Cardiac muscle cell (in vitro differentiated cells and primary cell): ENCODE measurements at regions not wholly inside any gene's neighbourhood (a gene's known extent, or its start where the extent isn't known, plus 50 kb on each side); places are given as distances from the start of the nearest gene placed in this dataset.
"Not testable (repeated sequence)": the region's sequence is repeated elsewhere in the genome, so short reads cannot be mapped to it uniquely, and the experiment has no call there.

Source experiments
- DNase-seq, 2 donors: peaks; one replicate each; pipeline versions ENCODE4 v3.0.0 to v3.0.0-alpha.2; 2010 to 2017; ENCODE audit warnings: low read depth in 1 of 2, low spot score in 1 of 2
- H3K27ac ChIP-seq: fragments of 200-600 bp; sonication (generic); 2 replicates; pipeline ENCODE4 v1.5.1; 2016
- H3K27me3 ChIP-seq: fragments of 200-600 bp; sonication (generic); 2 replicates; pipeline ENCODE4 v1.6.0; 2016; ENCODE audit warnings: control low read depth
- H3K36me3 ChIP-seq: fragments of 200-600 bp; sonication (generic); 2 replicates; pipeline ENCODE4 v1.5.1; 2016; ENCODE audit warnings: control low read depth
- H3K4me1 ChIP-seq: fragments of 200-600 bp; sonication (generic); 2 replicates; pipeline ENCODE4 v1.8.1; 2017; ENCODE audit warnings: low read depth, mild to moderate bottlenecking, mixed run types
- H3K4me3 ChIP-seq: fragments of 200-600 bp; sonication (generic); 2 replicates; pipeline ENCODE4 v1.5.1; 2016; ENCODE audit warnings: mild to moderate bottlenecking
- H3K9me3 ChIP-seq: fragments of 200-600 bp; sonication (generic); 2 replicates; pipeline ENCODE4 v1.5.1; 2017; ENCODE audit warnings: low read depth, mild to moderate bottlenecking, control low read depth
- TF ChIP-seq, protein P1 (sequence below): IDR thresholded peaks from 2 replicates; pipeline ENCODE4 v1.5.1; 2012; ENCODE audit warnings: low read depth, mild to moderate bottlenecking, low read length

DNA sequence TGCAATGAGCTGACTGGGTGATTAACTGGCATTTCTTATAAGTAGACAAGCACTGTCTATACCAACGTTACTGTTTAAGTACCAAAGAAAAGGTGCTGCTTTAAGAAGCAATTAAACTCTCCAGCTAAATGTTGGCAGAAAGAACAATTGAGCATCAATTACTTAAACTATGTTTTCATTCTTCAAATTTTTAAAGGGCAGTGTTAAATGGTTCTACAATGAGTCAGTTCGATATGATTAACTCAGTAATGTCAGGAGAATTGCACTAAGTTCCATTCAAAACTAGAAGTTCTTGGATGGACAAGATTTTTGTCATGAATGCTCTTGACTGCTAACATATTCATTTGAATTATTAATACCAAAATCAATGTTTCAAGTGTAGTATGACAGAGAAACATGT is 593.7 kb downstream of the DNAH5 start:
- Histone ChIP-seq H3K27ac (no peak overlapping the region), H3K4me3 (no peak overlapping the region), H3K27me3 (no peaks in the 10 kb centered on the region), H3K36me3 (no peaks in the 10 kb centered on the region), H3K4me1 (no peaks in the 10 kb centered on the region), H3K9me3 (no peaks in the 10 kb centered on the region)
- DNase-seq: no peak
- TF ChIP-seq, protein P1, sequence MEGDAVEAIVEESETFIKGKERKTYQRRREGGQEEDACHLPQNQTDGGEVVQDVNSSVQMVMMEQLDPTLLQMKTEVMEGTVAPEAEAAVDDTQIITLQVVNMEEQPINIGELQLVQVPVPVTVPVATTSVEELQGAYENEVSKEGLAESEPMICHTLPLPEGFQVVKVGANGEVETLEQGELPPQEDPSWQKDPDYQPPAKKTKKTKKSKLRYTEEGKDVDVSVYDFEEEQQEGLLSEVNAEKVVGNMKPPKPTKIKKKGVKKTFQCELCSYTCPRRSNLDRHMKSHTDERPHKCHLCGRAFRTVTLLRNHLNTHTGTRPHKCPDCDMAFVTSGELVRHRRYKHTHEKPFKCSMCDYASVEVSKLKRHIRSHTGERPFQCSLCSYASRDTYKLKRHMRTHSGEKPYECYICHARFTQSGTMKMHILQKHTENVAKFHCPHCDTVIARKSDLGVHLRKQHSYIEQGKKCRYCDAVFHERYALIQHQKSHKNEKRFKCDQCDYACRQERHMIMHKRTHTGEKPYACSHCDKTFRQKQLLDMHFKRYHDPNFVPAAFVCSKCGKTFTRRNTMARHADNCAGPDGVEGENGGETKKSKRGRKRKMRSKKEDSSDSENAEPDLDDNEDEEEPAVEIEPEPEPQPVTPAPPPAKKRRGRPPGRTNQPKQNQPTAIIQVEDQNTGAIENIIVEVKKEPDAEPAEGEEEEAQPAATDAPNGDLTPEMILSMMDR: no peak

DNA sequence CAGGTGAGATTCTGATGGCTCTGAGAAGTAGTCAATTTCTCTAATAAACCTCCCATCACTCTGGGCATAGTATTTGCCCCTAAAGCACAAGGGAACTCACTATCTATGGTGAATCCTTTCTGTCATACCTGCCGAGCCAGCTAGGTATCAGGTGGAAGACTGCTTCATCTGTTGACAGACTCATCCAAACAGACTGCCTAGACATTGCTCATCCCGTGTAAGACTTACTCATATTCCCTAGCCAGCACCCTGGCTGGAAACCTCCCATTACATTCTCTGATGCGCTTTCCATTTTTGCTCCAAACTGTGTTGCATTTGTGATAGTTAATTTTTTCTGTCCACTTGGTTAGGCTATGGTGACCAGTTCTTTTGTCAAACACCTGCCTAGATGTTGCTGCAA is 595.9 kb downstream of the DNAH5 start:
- DNase-seq: no peak
- Histone ChIP-seq H3K4me1 (no peaks in the 10 kb centered on the region), H3K9me3 (no peaks in the 10 kb centered on the region), H3K27ac (no peak overlapping the region), H3K36me3 (no peaks in the 10 kb centered on the region), H3K4me3 (no peak overlapping the region), H3K27me3 (no peaks in the 10 kb centered on the region)
- TF ChIP-seq, protein P1: no peak

DNA sequence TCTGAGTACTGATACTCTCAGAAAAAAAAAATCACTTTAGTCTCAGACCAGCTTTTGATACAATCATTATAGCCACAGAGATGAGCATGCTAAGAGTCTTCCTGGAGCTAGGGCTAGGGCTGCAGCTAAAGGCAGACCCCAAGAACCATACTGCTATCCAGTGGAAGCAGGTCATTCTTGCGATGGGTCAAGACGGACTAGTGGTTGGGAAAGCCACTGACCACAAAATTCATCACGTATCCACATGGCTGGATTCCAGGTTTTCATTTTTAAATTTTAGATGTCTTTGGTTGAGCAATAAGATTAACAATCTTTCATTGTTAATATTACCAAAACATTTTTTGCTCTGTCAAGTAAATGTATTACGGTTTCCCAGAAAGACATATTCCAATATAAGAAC is 598.1 kb downstream of the DNAH5 start:
- Histone ChIP-seq H3K36me3 (no peaks in the 10 kb centered on the region), H3K4me1 (no peaks in the 10 kb centered on the region), H3K27me3 (no peaks in the 10 kb centered on the region), H3K4me3 (no peak overlapping the region), H3K27ac (no peak overlapping the region), H3K9me3 (no peaks in the 10 kb centered on the region)
- DNase-seq: no peak
- TF ChIP-seq, protein P1: no peak

DNA sequence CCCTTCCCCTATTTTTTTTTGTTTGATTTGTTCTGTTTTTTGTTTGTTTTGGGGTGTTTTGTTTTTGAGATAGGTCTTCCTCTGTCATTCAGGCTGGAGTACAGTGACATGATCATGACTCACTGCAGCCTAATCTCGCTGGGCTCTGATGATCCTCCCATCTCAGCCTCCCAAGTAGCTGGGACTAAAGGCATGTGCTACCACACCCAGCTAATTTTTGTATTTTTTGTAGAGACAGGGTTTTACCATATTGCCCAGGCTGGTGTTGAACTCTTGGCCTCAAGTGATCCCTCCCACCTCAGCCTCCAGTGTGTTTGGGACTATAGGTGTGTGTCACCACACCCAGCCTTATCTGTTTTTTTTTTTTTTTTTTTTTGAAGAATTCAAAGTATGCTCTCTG is 605.4 kb downstream of the DNAH5 start:
- Histone ChIP-seq H3K27me3 (no peaks in the 10 kb centered on the region), H3K9me3 (no peaks in the 10 kb centered on the region), H3K27ac (no peak overlapping the region), H3K4me3 (no peak overlapping the region), H3K36me3 (no peaks in the 10 kb centered on the region), H3K4me1 (no peaks in the 10 kb centered on the region)
- no peak for DNase-seq
- TF ChIP-seq, protein P1: no peak

DNA sequence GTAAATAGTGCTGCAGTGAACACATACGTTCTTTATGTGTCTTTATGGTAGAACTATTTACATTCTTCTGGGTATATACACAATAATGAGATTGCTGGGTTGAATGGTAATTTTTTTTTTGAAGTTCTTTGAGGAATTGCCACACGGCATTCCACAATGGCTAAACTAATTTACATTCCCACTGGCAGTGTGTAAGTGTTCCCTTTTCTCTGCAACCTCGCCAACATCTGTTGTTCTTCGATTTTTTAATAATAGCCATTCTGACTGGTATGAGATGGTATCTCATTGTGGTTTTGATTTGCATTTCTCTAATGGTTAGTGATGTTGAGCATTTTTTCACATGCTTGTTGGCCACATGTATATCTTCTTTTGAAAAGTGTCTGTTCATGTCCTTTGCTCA is 609.5 kb downstream of the DNAH5 start:
- H3K9me3 ChIP-seq, H3K4me1 ChIP-seq, H3K27ac ChIP-seq, H3K36me3 ChIP-seq, H3K27me3 ChIP-seq, DNase-seq, H3K4me3 ChIP-seq: not testable (repeated sequence)

DNA sequence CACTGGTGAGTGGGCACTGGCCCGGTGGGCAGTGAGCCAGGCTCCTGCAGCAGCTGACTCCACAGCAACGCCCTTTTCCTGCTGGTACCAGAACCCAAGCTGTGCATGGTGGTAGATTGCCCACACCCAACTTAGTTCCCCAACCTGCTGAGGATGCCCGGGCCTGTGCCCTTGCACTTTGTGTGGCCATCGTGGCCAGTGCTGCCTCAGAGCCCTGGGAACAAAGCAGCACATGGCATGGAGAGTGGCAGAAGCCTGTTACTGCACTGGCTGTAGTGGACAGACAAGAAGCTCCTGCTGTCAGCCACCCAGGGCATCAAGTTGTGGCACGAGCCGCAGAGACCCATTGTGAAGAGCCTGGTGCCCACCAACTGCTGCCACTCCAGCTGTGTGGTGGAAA is 612.9 kb downstream of the DNAH5 start:
- H3K9me3 ChIP-seq: no peaks in the 10 kb centered on the region
- TF ChIP-seq, protein P1: no peak
- H3K4me1 ChIP-seq: no peaks in the 10 kb centered on the region
- DNase-seq: no peak
- H3K27ac ChIP-seq: no peak overlapping the region
- H3K27me3 ChIP-seq: no peaks in the 10 kb centered on the region
- H3K4me3 ChIP-seq: no peak overlapping the region
- H3K36me3 ChIP-seq: no peaks in the 10 kb centered on the region
